ENCODE measurements at regions not wholly inside any gene's neighbourhood (a gene's known extent, or its start where the extent isn't known, plus 50 kb on each side); places are given as distances from the start of the nearest gene placed in this dataset.
"Not testable (repeated sequence)": the region's sequence is repeated elsewhere in the genome, so short reads cannot be mapped to it uniquely, and the experiment has no call there.

GRCh38 chr12:131384544-131384855 lies 326.4 kb upstream of the SFSWAP start:
- TF ChIP-seq CTCF (IDR thresholded peaks at IDR 0.05; ENCODE audit: control extremely low read depth, extremely low read depth, low read depth, missing control alignments), result no peak
- POLR2A ChIA-PET, result no interaction called here
- CTCF ChIA-PET, result no interaction called here
- no peak for DNase-seq (ENCODE audit: extremely low spot score)

- CTCF ChIA-PET, result no interaction called here
- DNase-seq (ENCODE audit: extremely low spot score), result no peak
- TF ChIP-seq CTCF (IDR thresholded peaks at IDR 0.05; ENCODE audit: control extremely low read depth, extremely low read depth, low read depth, missing control alignments), result no peak
- POLR2A ChIA-PET, result no interaction called here
Observed at GRCh38 chr12:131385313-131386166, 325.4 kb upstream of the SFSWAP start.

GRCh38 chr12:131386167-131386521 lies 324.7 kb upstream of the SFSWAP start:
- TF ChIP-seq CTCF (IDR thresholded peaks at IDR 0.05; ENCODE audit: control extremely low read depth, extremely low read depth, low read depth, missing control alignments), result no peak
- no peak for DNase-seq (ENCODE audit: extremely low spot score)
- CTCF ChIA-PET, result no interaction called here
- POLR2A ChIA-PET, result no interaction called here

- no peak for DNase-seq (ENCODE audit: extremely low spot score)
- ChIA-PET POLR2A (no interaction called here), CTCF (no interaction called here)
- no peak for TF ChIP-seq CTCF (IDR thresholded peaks at IDR 0.05; ENCODE audit: control extremely low read depth, extremely low read depth, low read depth, missing control alignments)
Observed at GRCh38 chr12:131386781-131387180, 324.1 kb upstream of the SFSWAP start.

GRCh38 chr12:131387281-131388163 lies 323.4 kb upstream of the SFSWAP start:
- CTCF ChIA-PET, result no interaction called here
- POLR2A ChIA-PET, result no interaction called here
- TF ChIP-seq CTCF (IDR thresholded peaks at IDR 0.05; ENCODE audit: control extremely low read depth, extremely low read depth, low read depth, missing control alignments), result no peak
- no peak for DNase-seq (ENCODE audit: extremely low spot score)

- CTCF ChIA-PET; DNase-seq (ENCODE audit: extremely low spot score); POLR2A ChIA-PET: not testable (repeated sequence)
Observed at GRCh38 chr12:131388164-131389053, 322.5 kb upstream of the SFSWAP start.

All from GM10248 (cell line).